CD4-positive, alpha-beta T cell treated with Interferon alpha-2 for 1 hour (primary cell): ENCODE measurements at regions not wholly inside any gene's neighbourhood (a gene's known extent, or its start where the extent isn't known, plus 50 kb on each side); places are given as distances from the start of the nearest gene placed in this dataset.

Experiments
- DNase-seq, 2 donors: peaks; one replicate each; pipeline ENCODE4 v3.0.0-alpha.2; 2020 to 2022

GRCh38 chr20:53713328-53714056 lies 119.9 kb upstream of the ZNF217 start:
- no peak for DNase-seq

GRCh38 chr20:53712212-53712977 lies 118.8 kb upstream of the ZNF217 start:
- DNase-seq = no peak

GRCh38 chr20:53711333-53712211 lies 117.9 kb upstream of the ZNF217 start:
- no peak for DNase-seq

DNA sequence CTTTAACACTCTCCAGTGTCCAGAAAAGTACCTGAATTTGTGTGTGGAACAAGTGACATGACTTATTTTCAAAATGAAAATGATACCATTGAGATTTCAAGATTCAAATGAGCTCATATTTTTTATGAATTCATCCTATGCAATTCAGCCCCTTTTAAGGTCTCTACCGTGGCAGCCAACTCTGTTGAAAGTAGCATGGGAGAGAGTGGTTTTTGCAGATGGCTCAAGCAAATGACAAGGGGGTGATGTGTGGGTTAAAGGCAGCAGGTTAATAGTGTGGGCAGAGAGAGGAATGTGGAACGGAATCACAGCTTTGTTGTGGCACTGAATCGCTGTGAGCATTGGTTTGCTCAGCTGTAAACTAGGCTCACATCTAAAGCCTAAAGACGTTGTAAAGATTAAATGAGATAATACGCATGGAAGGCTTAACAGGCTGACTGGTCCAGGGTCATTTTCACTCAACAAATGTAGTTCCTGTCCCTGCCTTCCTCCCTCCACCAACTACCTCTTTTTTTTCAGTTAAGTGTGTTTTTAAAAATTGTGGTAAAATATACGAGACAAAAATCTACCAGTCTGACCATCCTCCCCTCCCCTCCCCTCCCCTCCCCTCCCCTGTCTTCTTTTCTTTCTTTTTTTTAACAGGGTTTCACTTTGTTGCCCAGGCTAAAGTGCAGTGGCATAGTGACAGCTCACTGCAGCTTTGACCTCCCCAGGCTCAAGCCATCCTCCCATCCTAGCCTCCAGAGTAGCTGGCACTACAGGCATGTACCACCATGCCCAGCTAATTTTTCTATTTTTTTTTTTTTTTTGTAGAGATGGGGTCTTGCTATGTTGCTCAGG lies 114.7 kb upstream of the ZNF217 start:
- peak in 1 of 2 donors; percentile 25 for DNase-seq

GRCh38 chr20:53707371-53708055 lies 113.9 kb upstream of the ZNF217 start:
- peak; percentile 19 to 20 for DNase-seq

- peak; percentile 47 to 56 for DNase-seq
Observed at GRCh38 chr20:53706466-53707370, 113.1 kb upstream of the ZNF217 start.

DNA sequence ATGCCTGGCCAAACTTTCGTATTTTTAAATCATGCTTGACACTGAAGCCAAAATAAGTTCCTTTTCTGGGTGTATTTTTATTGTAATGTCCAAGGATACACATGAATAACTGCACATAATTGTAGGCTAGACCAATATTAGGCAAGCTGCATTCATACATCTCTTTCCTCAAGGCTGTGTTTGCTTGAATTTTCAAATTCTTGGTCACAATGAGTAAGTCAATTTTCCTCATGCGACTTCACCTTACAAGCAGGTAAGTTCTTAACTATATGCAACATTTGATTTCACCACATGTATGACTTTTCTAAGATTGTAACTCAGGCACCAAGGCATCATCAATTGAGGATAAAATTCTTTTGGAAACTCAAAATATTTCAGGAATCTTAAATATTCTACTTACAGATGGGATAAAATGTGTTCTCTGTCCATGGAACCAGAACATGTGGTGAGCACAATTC lies 112.4 kb upstream of the ZNF217 start:
- no peak for DNase-seq

DNA sequence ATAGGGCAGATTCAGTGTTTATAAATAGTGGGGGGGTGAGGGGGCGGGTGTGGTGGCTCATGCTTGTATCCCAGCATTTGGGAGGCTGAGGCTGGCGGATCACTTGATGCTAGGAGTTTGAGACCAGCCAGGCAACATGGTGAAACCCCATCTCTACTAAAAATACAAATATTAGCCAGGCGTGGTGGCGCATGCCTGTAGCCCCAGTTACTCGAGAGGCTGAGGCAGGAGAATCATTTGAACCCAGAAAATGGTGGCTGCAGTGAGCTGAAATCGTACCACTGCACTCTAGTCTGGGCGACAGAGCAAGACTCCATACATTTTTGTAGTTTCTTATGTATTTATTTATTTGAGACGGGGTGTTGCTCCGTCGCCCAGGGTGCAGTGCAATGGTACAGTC lies 109.0 kb upstream of the ZNF217 start:
- DNase-seq = no peak

GRCh38 chr20:53699906-53700305 lies 106.3 kb upstream of the ZNF217 start:
- DNase-seq = no peak

DNA sequence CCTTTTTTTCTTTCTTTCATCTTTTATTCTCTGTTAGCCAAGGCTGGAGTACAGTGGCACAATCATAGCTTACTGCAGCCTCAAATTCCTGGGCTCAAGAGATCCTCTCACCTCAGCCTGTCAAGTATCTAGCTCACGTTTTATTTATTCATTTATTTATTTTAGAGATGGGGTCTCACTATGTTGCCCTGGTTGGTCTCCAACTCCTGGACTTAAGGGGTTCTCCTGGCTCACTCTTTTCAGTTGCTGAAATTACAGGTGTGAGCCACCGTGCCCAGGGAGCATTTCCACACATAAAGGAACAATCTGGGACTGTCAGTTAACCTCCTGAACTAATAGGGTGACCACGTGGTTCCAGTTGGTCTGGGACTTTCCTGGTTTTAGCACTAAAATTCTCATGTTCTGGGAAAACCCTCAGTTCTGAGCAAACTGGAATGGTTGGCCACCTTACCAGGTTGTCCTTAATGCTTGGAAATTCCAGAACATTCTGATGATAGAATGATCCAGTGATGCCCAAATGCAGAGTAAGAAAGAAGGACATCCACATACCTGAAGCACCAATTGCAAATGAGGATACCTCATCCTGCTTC lies 105.5 kb upstream of the ZNF217 start:
- DNase-seq = no peak

GRCh38 chr20:53698371-53698978 lies 104.8 kb upstream of the ZNF217 start:
- no peak for DNase-seq

GRCh38 chr20:53695797-53696527 lies 102.3 kb upstream of the ZNF217 start:
- DNase-seq = no peak

DNA sequence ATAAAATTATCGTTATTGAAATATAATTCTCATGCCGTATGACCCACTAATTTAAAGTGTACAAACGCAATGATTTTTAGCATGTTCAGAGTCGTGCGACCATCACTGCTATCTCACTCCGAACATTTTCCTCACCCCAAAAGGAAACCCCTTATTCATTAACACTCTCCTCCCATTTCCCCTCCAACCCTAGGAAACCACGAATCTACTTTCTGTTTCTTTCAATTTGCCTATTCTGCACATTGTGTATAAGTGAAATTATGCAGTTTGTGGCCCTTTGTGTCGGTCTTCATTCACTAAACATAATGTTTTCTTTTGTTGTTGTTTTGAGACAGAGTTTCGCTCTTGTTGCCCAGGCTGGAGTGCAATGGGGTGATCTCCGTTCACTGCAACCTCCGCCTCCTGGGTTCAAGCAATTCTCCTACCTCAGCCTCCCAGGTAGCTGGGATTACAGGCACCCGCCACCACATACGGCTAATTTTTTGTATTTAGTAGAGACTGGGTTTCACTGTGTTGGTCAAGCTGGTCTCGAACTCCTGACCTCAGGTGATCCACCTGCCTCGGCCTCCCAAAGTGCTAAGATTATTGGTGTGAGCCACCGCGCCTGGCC lies 99.7 kb upstream of the ZNF217 start:
- peak in 1 of 2 donors; percentile 54 for DNase-seq

DNA sequence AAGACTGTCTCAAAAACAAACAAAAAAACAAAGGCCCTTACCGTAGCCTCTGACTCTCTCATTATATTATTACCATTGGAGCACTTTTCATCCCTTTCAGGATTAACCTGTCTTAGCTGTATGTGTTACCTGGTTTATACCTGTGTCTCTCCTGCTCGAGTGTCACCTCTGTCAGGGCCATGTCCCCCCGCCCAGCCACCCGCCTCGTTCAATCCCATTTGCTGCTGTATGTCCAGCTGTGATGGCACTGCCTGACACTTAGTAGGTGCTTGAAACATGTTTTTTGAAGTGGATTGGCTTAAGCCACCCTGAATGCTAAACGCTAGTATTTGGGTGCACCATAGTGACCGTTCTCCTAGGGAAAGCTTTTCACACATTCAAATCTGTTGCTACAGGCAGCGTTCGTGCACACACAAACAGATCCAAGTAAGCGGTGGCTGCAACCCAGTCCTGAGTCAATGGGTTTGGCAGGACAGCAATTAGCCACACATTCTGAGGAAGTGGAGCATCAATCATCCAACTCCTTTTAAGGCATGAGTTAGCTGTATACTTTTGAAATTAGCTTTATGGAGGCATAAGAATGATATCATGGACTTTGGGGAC lies 98.9 kb upstream of the ZNF217 start:
- no peak for DNase-seq

GRCh38 chr20:53691811-53692192 lies 98.2 kb upstream of the ZNF217 start:
- DNase-seq = no peak

DNA sequence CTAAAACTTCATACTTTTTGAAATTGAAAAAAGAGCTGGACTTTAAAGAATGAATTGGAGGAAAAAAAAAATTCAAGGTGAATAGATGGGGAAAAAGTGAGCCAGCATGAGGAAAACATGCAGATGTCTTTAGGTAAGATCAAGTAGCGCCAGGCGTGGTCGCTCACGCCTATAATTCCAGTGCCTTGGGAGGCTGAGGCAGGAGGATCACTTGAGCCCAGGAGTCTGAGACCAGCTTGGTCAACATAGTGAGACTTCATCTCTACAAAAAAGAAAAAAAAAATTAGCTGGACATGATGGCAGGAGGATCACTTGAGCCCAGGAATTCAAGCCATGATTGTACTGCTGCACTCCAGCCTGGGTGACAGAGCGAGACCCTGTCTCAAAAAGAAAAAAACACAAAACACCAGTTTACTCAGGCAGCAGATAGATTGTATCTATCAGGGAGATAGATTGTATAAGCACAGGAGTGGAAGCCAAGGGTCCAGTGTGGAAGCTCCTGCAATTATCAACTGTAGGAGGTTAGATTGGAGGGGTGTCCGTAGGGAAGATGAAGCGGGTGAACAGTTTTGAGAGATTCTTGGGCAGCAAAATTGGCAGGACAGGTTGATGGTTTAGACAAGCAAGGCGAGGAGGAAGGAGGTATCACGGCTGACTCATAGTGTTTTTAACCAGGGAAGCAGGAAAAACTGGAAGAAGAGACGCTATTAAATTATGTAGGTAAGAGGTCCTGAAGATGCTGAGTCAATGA lies 97.6 kb upstream of the ZNF217 start:
- DNase-seq = no peak

DNA sequence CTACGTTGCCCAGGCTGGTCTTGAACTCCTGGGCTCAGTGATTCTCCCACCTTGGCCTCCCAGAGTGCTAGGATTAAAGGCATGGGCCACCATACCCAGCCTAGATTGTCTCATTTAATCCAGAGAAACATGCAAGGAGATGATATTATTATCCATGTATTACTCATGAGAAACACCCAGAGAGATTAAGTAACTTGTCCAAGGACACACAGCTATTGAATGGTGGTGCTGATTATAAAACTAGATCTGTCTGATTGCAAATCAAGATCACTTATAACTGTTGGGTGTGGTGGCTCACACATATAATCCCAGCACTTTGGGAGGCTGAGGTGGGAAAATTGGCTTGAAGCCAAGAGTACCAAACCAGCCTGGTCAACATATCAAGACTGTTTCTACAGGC lies 94.4 kb upstream of the ZNF217 start:
- no peak for DNase-seq
